Testis (tissue), 2 donors: ENCODE measurements at regions not wholly inside any gene's neighbourhood (a gene's known extent, or its start where the extent isn't known, plus 50 kb on each side); places are given as distances from the start of the nearest gene placed in this dataset.

Experiments
- POLR2A ChIP-seq: fragments of 450-650 bp; IDR thresholded peaks from one replicate; pipeline ENCODE4 v1.6.1; 2017; ENCODE audit warnings: antibody characterized with exemption, mild to moderate bottlenecking, moderate library complexity
- TF ChIP-seq, protein P1 (sequence below), 3 experiments: fragments of 450-650 bp in 2 of 3; fragments of 200-600 bp in 1 of 3; sonication (generic) in 1 of 3; IDR thresholded peaks; one replicate each; pipeline ENCODE4 v1.5.1; 2016 to 2019; ENCODE audit warnings: antibody characterized with exemption in 3 of 3, mild to moderate bottlenecking in 2 of 3, moderate library complexity in 1 of 3

DNA sequence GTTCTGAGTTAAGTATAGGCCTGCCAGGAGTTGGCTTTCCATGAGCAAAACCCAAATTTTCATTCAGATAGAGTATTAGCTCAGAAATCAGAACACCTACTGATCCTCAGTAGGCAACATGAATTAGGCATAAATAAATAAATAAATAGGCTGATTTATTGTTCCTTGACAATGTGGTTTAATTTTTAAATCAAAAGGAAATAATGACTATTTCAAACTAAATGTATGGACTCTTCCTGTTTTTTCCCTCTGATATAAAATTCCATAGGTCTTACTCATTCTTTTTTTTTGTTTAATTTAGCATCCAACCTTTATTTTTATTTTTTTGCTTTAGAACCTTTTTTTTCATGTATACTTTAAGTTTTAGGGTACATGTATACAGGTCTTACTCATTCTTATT is 140.2 kb upstream of the ITGA6 start:
- TF ChIP-seq POLR2A = no peak
- TF ChIP-seq, protein P1, sequence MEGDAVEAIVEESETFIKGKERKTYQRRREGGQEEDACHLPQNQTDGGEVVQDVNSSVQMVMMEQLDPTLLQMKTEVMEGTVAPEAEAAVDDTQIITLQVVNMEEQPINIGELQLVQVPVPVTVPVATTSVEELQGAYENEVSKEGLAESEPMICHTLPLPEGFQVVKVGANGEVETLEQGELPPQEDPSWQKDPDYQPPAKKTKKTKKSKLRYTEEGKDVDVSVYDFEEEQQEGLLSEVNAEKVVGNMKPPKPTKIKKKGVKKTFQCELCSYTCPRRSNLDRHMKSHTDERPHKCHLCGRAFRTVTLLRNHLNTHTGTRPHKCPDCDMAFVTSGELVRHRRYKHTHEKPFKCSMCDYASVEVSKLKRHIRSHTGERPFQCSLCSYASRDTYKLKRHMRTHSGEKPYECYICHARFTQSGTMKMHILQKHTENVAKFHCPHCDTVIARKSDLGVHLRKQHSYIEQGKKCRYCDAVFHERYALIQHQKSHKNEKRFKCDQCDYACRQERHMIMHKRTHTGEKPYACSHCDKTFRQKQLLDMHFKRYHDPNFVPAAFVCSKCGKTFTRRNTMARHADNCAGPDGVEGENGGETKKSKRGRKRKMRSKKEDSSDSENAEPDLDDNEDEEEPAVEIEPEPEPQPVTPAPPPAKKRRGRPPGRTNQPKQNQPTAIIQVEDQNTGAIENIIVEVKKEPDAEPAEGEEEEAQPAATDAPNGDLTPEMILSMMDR (IDR thresholded peaks at IDR 0.05) = no peak
